Osteoblast (primary cell): ENCODE measurements at regions not wholly inside any gene's neighbourhood (a gene's known extent, or its start where the extent isn't known, plus 50 kb on each side); places are given as distances from the start of the nearest gene placed in this dataset.

Experiments
- DNase-seq: peaks from one replicate; pipeline ENCODE4 v3.0.0; 2011; ENCODE audit warnings: low spot score, mixed read lengths; ENCODE audit not compliant: insufficient read length; ENCODE audit errors: missing footprints
- H2AFZ ChIP-seq: 2 replicates; pipeline ENCODE4 v1.6.0; 2011; ENCODE audit warnings: mild to moderate bottlenecking, low read length
- H3K27ac ChIP-seq: 2 replicates; pipeline ENCODE4 v1.5.1; 2011; ENCODE audit warnings: mild to moderate bottlenecking, low read depth, low read length, moderate library complexity
- H3K27me3 ChIP-seq: 2 replicates; pipeline ENCODE4 v1.6.0; 2012; ENCODE audit warnings: mild to moderate bottlenecking, control low read depth, inconsistent platforms, low read length, moderate library complexity; ENCODE audit not compliant: insufficient read depth
- H3K36me3 ChIP-seq: 2 replicates; pipeline ENCODE4 v1.5.1; 2011; ENCODE audit warnings: mild to moderate bottlenecking, low read length, control low read depth, moderate library complexity; ENCODE audit not compliant: insufficient read depth
- H3K4me1 ChIP-seq: 2 replicates; pipeline ENCODE4 v1.5.1; 2011; ENCODE audit warnings: mild to moderate bottlenecking, low read length, control low read depth, moderate library complexity; ENCODE audit not compliant: insufficient read depth
- H3K4me2 ChIP-seq: 2 replicates; pipeline ENCODE4 v1.6.0; 2011; ENCODE audit warnings: mild to moderate bottlenecking, low read length; ENCODE audit not compliant: insufficient read depth
- H3K4me3 ChIP-seq: fragments of 200-600 bp; sonication (generic); 3 replicates; pipeline ENCODE4 v1.5.1; 2012; ENCODE audit warnings: mild to moderate bottlenecking, low read length, inconsistent platforms; ENCODE audit not compliant: insufficient read depth
- H3K79me2 ChIP-seq: 2 replicates; pipeline ENCODE4 v1.6.0; 2012; ENCODE audit warnings: mild to moderate bottlenecking, low read length, control low read depth, inconsistent platforms; ENCODE audit not compliant: insufficient read depth
- H3K9me3 ChIP-seq: 2 replicates; pipeline ENCODE4 v1.5.1; 2011; ENCODE audit warnings: low read depth, low read length, control low read depth
- H4K20me1 ChIP-seq: 2 replicates; pipeline ENCODE4 v1.6.0; 2012; ENCODE audit warnings: mild to moderate bottlenecking, low read length, control low read depth; ENCODE audit not compliant: insufficient read depth
- TF ChIP-seq, protein P1 (sequence below): IDR thresholded peaks from 2 replicates; pipeline ENCODE4 v1.5.1; 2011; ENCODE audit warnings: mild to moderate bottlenecking, low read depth, low read length, moderate library complexity; ENCODE audit errors: extremely low read depth

DNA sequence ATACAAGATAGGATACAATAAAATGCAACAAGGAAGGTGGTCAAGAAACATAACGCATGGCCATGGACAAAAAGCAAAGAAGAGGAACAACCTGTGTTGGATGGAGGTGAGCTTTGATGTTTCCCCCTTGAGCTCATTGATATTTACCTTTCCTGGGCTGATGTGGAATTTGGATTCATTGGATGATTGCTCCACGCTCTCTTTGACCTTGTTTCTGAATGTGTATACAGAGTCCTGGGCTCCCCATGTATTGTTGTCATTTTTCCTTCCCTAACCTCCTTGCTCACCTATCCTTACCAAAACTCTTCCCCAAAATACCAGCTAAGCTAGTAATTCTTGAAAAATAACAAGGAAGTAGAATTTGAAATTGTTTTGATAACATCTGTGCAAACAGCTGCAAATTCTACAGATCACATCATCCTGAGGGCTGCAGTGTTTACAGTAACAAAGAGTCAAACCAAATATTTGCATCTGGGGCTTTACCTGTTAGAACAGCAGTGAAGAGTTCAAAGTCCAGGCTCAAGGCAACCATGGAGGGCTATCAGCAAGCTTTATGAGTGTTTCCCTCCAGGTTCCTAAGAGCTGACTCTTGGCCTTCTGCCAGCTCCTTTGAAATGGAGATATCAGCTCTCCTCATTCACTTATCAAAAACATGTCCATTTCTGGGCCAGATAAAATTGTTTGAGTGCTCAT is 214.3 kb upstream of the MARCKS start:
- Histone ChIP-seq H3K9me3 (no peaks in the 10 kb centered on the region), H3K4me2 (no peak overlapping the region), H3K4me1 (peaks cover 19% of the 10 kb centered on the region), H3K4me3 (no peak overlapping the region), H3K79me2 (no peaks in the 10 kb centered on the region), H3K36me3 (no peaks in the 10 kb centered on the region), H3K27me3 (no peaks in the 10 kb centered on the region), H4K20me1 (no peaks in the 10 kb centered on the region), H3K27ac (no peak overlapping the region), H2AFZ (no peak overlapping the region)
- no peak for DNase-seq
- TF ChIP-seq, protein P1, sequence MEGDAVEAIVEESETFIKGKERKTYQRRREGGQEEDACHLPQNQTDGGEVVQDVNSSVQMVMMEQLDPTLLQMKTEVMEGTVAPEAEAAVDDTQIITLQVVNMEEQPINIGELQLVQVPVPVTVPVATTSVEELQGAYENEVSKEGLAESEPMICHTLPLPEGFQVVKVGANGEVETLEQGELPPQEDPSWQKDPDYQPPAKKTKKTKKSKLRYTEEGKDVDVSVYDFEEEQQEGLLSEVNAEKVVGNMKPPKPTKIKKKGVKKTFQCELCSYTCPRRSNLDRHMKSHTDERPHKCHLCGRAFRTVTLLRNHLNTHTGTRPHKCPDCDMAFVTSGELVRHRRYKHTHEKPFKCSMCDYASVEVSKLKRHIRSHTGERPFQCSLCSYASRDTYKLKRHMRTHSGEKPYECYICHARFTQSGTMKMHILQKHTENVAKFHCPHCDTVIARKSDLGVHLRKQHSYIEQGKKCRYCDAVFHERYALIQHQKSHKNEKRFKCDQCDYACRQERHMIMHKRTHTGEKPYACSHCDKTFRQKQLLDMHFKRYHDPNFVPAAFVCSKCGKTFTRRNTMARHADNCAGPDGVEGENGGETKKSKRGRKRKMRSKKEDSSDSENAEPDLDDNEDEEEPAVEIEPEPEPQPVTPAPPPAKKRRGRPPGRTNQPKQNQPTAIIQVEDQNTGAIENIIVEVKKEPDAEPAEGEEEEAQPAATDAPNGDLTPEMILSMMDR, result no peak

DNA sequence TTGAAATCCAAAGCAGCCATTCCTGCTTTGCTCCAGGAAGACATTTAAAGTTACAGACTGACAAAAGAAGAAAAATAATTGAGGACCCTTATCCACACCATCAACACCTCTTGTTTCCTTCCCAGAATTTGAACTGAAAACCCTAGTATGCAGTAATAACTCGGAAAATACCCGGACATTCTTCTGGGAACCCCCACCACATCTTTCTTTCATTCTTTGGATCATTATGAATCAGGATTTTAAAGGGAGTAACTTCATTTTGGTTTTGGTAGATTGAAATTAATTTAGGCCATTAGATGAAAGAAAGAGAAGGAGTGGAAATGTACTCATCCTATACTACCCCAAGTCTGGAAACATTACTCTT is 213.8 kb upstream of the MARCKS start:
- H3K9me3 ChIP-seq, result no peaks in the 10 kb centered on the region
- no peaks in the 10 kb centered on the region for H3K27me3 ChIP-seq
- no peak for DNase-seq
- TF ChIP-seq, protein P1, result no peak
- H3K4me1 ChIP-seq, result peaks cover 19% of the 10 kb centered on the region
- H3K79me2 ChIP-seq, result no peaks in the 10 kb centered on the region
- no peaks in the 10 kb centered on the region for H4K20me1 ChIP-seq
- no peaks in the 10 kb centered on the region for H3K36me3 ChIP-seq
- H3K27ac ChIP-seq, result no peak overlapping the region
- H3K4me3 ChIP-seq, result no peak overlapping the region
- no peak overlapping the region for H3K4me2 ChIP-seq
- H2AFZ ChIP-seq, result no peak overlapping the region

DNA sequence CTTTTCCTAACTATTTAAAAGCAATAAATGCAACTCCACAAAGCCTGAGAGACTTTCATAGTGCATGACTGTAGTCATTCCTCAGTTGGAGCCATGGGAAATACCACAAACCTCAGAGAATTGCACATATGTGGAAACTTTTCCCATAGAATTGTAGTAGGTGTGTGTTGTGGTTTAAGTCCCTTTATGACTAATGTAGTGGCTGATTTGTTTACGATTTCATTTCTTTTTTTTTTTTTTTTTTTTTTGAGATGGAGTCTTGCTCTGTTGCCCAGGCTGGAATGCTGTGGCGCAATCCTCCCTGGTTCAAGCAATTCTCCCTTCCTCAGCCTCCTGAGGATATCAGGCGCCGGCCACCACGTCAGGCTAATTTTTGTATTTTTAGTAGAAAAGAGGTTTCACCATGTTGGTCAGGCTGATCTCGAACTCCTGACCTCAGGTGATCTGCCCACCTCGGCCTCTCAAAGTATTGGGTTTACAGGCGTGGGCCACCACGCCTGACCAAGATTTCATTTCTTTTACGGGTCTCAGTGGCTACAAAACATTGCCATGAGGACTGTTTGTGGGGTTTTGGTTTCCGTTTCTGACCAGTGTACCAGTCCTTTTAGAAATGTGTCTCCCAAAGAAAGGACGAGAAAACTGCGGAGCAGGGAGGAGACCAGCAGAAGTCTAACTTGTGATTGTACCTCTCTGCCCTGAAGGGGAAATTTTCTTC is 212.1 kb upstream of the MARCKS start:
- no peaks in the 10 kb centered on the region for H3K79me2 ChIP-seq
- no peaks in the 10 kb centered on the region for H3K36me3 ChIP-seq
- H3K4me2 ChIP-seq, result peak overlapping the region; percentile 64
- peak overlapping the region; percentile 96 for H3K27ac ChIP-seq
- H3K27me3 ChIP-seq, result no peaks in the 10 kb centered on the region
- no peaks in the 10 kb centered on the region for H4K20me1 ChIP-seq
- TF ChIP-seq, protein P1, result no peak
- no peak overlapping the region for H2AFZ ChIP-seq
- peaks cover 19% of the 10 kb centered on the region for H3K4me1 ChIP-seq
- H3K9me3 ChIP-seq, result no peaks in the 10 kb centered on the region
- peak overlapping the region; percentile 21 for H3K4me3 ChIP-seq
- peak; percentile 61 for DNase-seq

DNA sequence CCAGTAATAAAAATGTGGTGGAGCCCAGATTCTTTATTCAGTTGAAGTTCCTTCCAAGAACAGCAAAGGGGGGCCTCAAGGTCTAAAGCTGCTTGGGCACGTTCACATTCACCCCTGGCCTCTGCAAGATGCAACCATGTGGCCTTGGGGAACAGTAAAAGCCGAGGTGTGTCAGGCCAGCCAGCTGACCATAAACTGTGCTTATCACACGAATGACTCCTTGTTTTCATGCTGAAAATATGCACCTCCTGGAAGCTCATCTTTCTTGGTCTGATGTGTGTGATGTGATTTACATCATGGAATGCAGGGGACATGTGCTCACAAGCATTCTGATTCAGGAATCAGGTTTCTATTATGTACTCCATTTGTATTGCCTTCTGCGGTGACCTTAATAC is 211.6 kb upstream of the MARCKS start:
- Histone ChIP-seq H4K20me1 (no peaks in the 10 kb centered on the region), H3K79me2 (no peaks in the 10 kb centered on the region), H3K9me3 (no peaks in the 10 kb centered on the region), H3K36me3 (no peaks in the 10 kb centered on the region), H3K27ac (peak overlapping the region; percentile 96), H3K4me2 (peak overlapping the region; percentile 64), H3K4me3 (peak overlapping the region; percentile 21), H3K27me3 (no peaks in the 10 kb centered on the region), H2AFZ (no peak overlapping the region), H3K4me1 (peaks cover 19% of the 10 kb centered on the region)
- TF ChIP-seq, protein P1, result no peak
- peak; percentile 54 for DNase-seq
